B cell (primary cell): ENCODE measurements at regions not wholly inside any gene's neighbourhood (a gene's known extent, or its start where the extent isn't known, plus 50 kb on each side); places are given as distances from the start of the nearest gene placed in this dataset.

Experiments used
- ATAC-seq: fragments of 200-7000 bp; cut with Tn5 transposase; one replicate; pipeline ENCODE4 v1.10.0; 2021; ENCODE audit warnings: low read depth, mild to moderate bottlenecking, moderate number of reproducible peaks, moderate library complexity
- CTCF ChIA-PET: fragments of 350-600 bp; sonication (Branson Sonifier 250); formaldehyde crosslinking; loops from one replicate; lab custom pipeline; 2021; ENCODE audit warnings: antibody characterized with exemption, inconsistent platforms; lab: Charles Lee
- POLR2A ChIA-PET: fragments of 350-600 bp; sonication (Branson Sonifier 250); formaldehyde crosslinking; loops from one replicate; lab custom pipeline; 2021; ENCODE audit warnings: antibody characterized with exemption; lab: Charles Lee
- DNase-seq: peaks from one replicate; pipeline ENCODE4 v3.0.0; 2013
- H2AFZ ChIP-seq: 2 replicates; pipeline ENCODE4 v1.6.1; 2012; ENCODE audit warnings: mild to moderate bottlenecking, low read depth, low read length; ENCODE audit not compliant: insufficient read depth, poor library complexity, severe bottlenecking
- H3K27ac ChIP-seq, 2 donors: 1 replicate in 1 of 2; 2 replicates in 1 of 2; pipeline ENCODE4 v1.5.1; 2012 to 2013; ENCODE audit warnings: low read length in 2 of 2, mild to moderate bottlenecking in 2 of 2, moderate library complexity in 1 of 2
- H3K27me3 ChIP-seq, 4 experiments: fragments of 200-600 bp in 1 of 4; sonication (generic) in 1 of 4; replicated peaks in 1 of 4; 1 replicate in 2 of 4; 2 replicates in 2 of 4; pipeline versions ENCODE4 v1.6.1 to v1.7.0; 2013 to 2016; ENCODE audit warnings: low read length in 3 of 4, mild to moderate bottlenecking in 2 of 4, mixed read lengths in 1 of 4, moderate library complexity in 1 of 4; ENCODE audit not compliant: insufficient read depth in 4 of 4, control insufficient read depth in 3 of 4; ENCODE audit errors: control extremely low read depth in 1 of 4
- H3K36me3 ChIP-seq, 2 experiments: replicated peaks in 1 of 2; 1 replicate in 1 of 2; 2 replicates in 1 of 2; pipeline versions ENCODE4 v1.6.1 to v1.7.1; 2013; ENCODE audit warnings: low read length in 1 of 2; ENCODE audit not compliant: insufficient read depth in 2 of 2, control insufficient read depth in 1 of 2; ENCODE audit errors: control extremely low read depth in 1 of 2, extremely low read depth in 1 of 2
- H3K4me1 ChIP-seq, 2 donors: fragments of 200-600 bp in 1 of 2; sonication (generic) in 1 of 2; 1 replicate in 1 of 2; 2 replicates in 1 of 2; pipeline versions ENCODE4 v1.5.1 to v1.6.1; 2013 to 2017; ENCODE audit warnings: low read length in 2 of 2; ENCODE audit not compliant: control insufficient read depth in 2 of 2, insufficient read depth in 2 of 2
- H3K4me2 ChIP-seq: replicated peaks from 2 replicates; pipeline ENCODE3; 2012; ENCODE audit warnings: mild to moderate bottlenecking, low read depth, low read length; ENCODE audit not compliant: poor library complexity, severe bottlenecking
- H3K4me3 ChIP-seq, 5 experiments: fragments of 200-600 bp in 1 of 5; sonication (generic) in 1 of 5; 1 replicate in 3 of 5; 2 replicates in 2 of 5; pipeline versions ENCODE4 v1.5.1 to v1.7.0; 2011 to 2016; ENCODE audit warnings: low read length in 4 of 5, mild to moderate bottlenecking in 4 of 5, low read depth in 2 of 5, control low read depth in 1 of 5, moderate library complexity in 1 of 5; ENCODE audit not compliant: insufficient read depth in 1 of 5; ENCODE audit errors: control extremely low read depth in 1 of 5, extremely low read depth in 1 of 5
- H3K79me2 ChIP-seq: fragments of 200-600 bp; sonication (generic); one replicate; pipeline ENCODE4 v1.6.0; 2016; ENCODE audit warnings: low read length; ENCODE audit not compliant: control insufficient read depth, insufficient read depth
- H3K9ac ChIP-seq: fragments of 200-600 bp; sonication (generic); 2 replicates; pipeline ENCODE4 v1.6.1; 2017; ENCODE audit warnings: mild to moderate bottlenecking, low read length, moderate library complexity
- H3K9me3 ChIP-seq, 3 donors: one replicate each; pipeline versions ENCODE4 v1.6.1 to v1.7.1; 2013; ENCODE audit warnings: low read length in 2 of 3; ENCODE audit not compliant: control insufficient read depth in 2 of 3, insufficient read depth in 1 of 3; ENCODE audit errors: control extremely low read depth in 1 of 3
- H4K20me1 ChIP-seq: 2 replicates; pipeline ENCODE4 v1.6.0; 2012; ENCODE audit warnings: mild to moderate bottlenecking, low read length; ENCODE audit not compliant: insufficient read depth, control insufficient read depth, poor library complexity, severe bottlenecking
- H3K27ac Mint-ChIP-seq: one replicate; pipeline ENCODE4 v1.8.0; 2021; ENCODE audit warnings: mixed read lengths
- H3K27me3 Mint-ChIP-seq: one replicate; pipeline ENCODE4 v1.8.0; 2021; ENCODE audit warnings: mixed read lengths
- H3K4me1 Mint-ChIP-seq: one replicate; pipeline ENCODE4 v1.8.0; 2021; ENCODE audit warnings: mixed read lengths
- H3K4me3 Mint-ChIP-seq: one replicate; pipeline ENCODE4 v1.8.0; 2021; ENCODE audit warnings: mixed read lengths
- H3K9me3 Mint-ChIP-seq: one replicate; pipeline ENCODE4 v1.8.0; 2022; ENCODE audit warnings: mixed read lengths; ENCODE audit not compliant: insufficient read depth
- EZH2 ChIP-seq: IDR thresholded peaks from 2 replicates; pipeline ENCODE4 v1.6.1; 2012; ENCODE audit warnings: borderline replicate concordance, low read depth, mild to moderate bottlenecking, moderate library complexity, low read length; ENCODE audit not compliant: insufficient read depth, poor library complexity, severe bottlenecking
- WGBS: methylation state at CpG from one replicate; pipeline ENCODE4 v1.1.5; 2013; ENCODE audit warnings: missing lambda C conversion rate; ENCODE audit not compliant: insufficient coverage; 5-methylcytosine and 5-hydroxymethylcytosine counted together
- intact Hi-C: fragments of 100-400 bp; cut with micrococcal nuclease; formaldehyde crosslinking; loops from one replicate; pipeline ENCODE4 v1.10.0; 2022
- TF ChIP-seq, protein P1 (sequence below): fragments of 200-600 bp; IDR thresholded peaks from one replicate; pipeline ENCODE4 v1.8.0; 2022; ENCODE audit warnings: antibody characterized with exemption, mild to moderate bottlenecking

DNA sequence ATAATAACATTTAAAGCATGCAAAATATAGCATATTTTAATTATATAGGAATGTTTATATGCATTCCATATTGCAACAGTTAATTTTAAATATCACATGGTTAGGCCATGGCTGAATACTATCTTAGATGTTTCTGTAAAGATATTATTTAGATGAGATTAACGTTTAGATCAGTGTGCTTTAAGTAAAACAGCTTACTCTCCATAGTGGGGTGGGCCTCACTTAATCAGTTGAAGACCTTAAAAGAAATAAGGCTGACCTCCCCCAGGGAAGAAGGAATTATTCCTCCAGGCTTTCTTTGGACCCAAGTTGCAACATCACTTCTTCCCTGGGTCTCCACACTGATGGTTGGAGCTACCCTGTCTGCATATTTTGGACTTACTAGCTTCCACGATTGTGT, 1246.5 kb downstream of the TYW1 start:
- H3K4me2 ChIP-seq, result no peak overlapping the region
- intact Hi-C loops, result no loop called here
- H3K27me3 ChIP-seq, result no peaks in the 10 kb centered on the region
- DNase-seq, result no peak
- no peak overlapping the region for H3K4me3 Mint-ChIP-seq
- H3K27ac ChIP-seq, result no peak overlapping the region
- no peak overlapping the region for H3K4me3 ChIP-seq
- ChIA-PET POLR2A (no interaction called here), CTCF (no interaction called here)
- WGBS, result no CpG with 5 or more reads among the region's 2 CpGs
- no peak overlapping the region for H3K9ac ChIP-seq
- no peak overlapping the region for H2AFZ ChIP-seq
- H3K4me1 Mint-ChIP-seq, result no peaks in the 10 kb centered on the region
- H3K9me3 Mint-ChIP-seq, result peaks cover 7% of the 10 kb centered on the region
- TF ChIP-seq EZH2, result no peak
- TF ChIP-seq, protein P1, sequence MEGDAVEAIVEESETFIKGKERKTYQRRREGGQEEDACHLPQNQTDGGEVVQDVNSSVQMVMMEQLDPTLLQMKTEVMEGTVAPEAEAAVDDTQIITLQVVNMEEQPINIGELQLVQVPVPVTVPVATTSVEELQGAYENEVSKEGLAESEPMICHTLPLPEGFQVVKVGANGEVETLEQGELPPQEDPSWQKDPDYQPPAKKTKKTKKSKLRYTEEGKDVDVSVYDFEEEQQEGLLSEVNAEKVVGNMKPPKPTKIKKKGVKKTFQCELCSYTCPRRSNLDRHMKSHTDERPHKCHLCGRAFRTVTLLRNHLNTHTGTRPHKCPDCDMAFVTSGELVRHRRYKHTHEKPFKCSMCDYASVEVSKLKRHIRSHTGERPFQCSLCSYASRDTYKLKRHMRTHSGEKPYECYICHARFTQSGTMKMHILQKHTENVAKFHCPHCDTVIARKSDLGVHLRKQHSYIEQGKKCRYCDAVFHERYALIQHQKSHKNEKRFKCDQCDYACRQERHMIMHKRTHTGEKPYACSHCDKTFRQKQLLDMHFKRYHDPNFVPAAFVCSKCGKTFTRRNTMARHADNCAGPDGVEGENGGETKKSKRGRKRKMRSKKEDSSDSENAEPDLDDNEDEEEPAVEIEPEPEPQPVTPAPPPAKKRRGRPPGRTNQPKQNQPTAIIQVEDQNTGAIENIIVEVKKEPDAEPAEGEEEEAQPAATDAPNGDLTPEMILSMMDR, result no peak
- no peaks in the 10 kb centered on the region for H3K4me1 ChIP-seq
- ATAC-seq, result no peak
- no peaks in the 10 kb centered on the region for H4K20me1 ChIP-seq
- H3K36me3 ChIP-seq, result no peaks in the 10 kb centered on the region
- H3K27ac Mint-ChIP-seq, result no peak overlapping the region
- no peaks in the 10 kb centered on the region for H3K27me3 Mint-ChIP-seq
- peaks cover 0 to 6% (median 0%) of the 10 kb centered on the region in 3 donors for H3K9me3 ChIP-seq
- no peaks in the 10 kb centered on the region for H3K79me2 ChIP-seq

GRCh38 chr7:68244389-68244788, 1247.8 kb downstream of the TYW1 start:
- POLR2A ChIA-PET, result no interaction called here
- TF ChIP-seq, protein P1, result no peak
- no peak for TF ChIP-seq EZH2
- intact Hi-C loops, result no loop called here

More at GRCh38 chr7:68244389-68244788, 1247.8 kb downstream of the TYW1 start:
- H3K27me3 Mint-ChIP-seq, result no peaks in the 10 kb centered on the region
- Histone ChIP-seq H3K4me2 (no peak overlapping the region), H3K9ac (no peak overlapping the region), H3K4me1 (no peaks in the 10 kb centered on the region), H3K79me2 (no peaks in the 10 kb centered on the region), H3K4me3 (no peak overlapping the region), H3K27ac (no peak overlapping the region), H3K36me3 (no peaks in the 10 kb centered on the region), H3K9me3 (peaks cover 0 to 6% (median 4%) of the 10 kb centered on the region in 3 donors), H4K20me1 (no peaks in the 10 kb centered on the region), H2AFZ (no peak overlapping the region), H3K27me3 (no peaks in the 10 kb centered on the region)
- H3K4me3 Mint-ChIP-seq, result no peak overlapping the region
- H3K4me1 Mint-ChIP-seq, result no peaks in the 10 kb centered on the region
- H3K9me3 Mint-ChIP-seq, result peaks cover 10% of the 10 kb centered on the region
- DNase-seq, result no peak
- CTCF ChIA-PET, result no interaction called here
- WGBS, result 93% methylated on average over 5 of the region's 7 CpGs
- ATAC-seq, result no peak
- no peak overlapping the region for H3K27ac Mint-ChIP-seq
